RWPE2 (cell line): ENCODE measurements at regions not wholly inside any gene's neighbourhood (a gene's known extent, or its start where the extent isn't known, plus 50 kb on each side); places are given as distances from the start of the nearest gene placed in this dataset.

Experiments used
- ATAC-seq: fragments of 200-7000 bp; cut with Tn5 transposase; 3 replicates; pipeline ENCODE4 v1.9.1; 2021; ENCODE audit warnings: low read depth
- DNase-seq: peaks from one replicate; pipeline ENCODE4 v3.0.0-alpha.2; 2020; ENCODE audit warnings: low spot score
- H3K27ac ChIP-seq: fragments of 450-650 bp; 2 replicates; pipeline ENCODE4 v1.5.1; 2017; ENCODE audit warnings: mild to moderate bottlenecking; ENCODE audit not compliant: poor library complexity, severe bottlenecking
- H3K27me3 ChIP-seq: fragments of 250-450 bp; sonication (Bioruptor Pico); 2 replicates; pipeline ENCODE4 v1.5.1; 2021; ENCODE audit warnings: mild to moderate bottlenecking, moderate library complexity; ENCODE audit not compliant: insufficient read depth, poor library complexity, severe bottlenecking
- H3K36me3 ChIP-seq: fragments of 250-450 bp; sonication (Bioruptor Pico); 2 replicates; pipeline ENCODE4 v1.5.1; 2020; ENCODE audit warnings: low read depth, mild to moderate bottlenecking, moderate library complexity
- H3K4me1 ChIP-seq: fragments of 250-450 bp; sonication (Bioruptor Pico); 2 replicates; pipeline ENCODE4 v1.5.1; 2021; ENCODE audit warnings: mild to moderate bottlenecking, moderate library complexity; ENCODE audit not compliant: insufficient read depth, poor library complexity, severe bottlenecking
- H3K4me3 ChIP-seq: fragments of 250-450 bp; sonication (Bioruptor Pico); 2 replicates; pipeline ENCODE4 v1.5.1; 2021; ENCODE audit warnings: mild to moderate bottlenecking, moderate library complexity; ENCODE audit not compliant: severe bottlenecking
- H3K9me3 ChIP-seq: fragments of 250-450 bp; sonication (Bioruptor Pico); 2 replicates; pipeline ENCODE4 v1.5.1; 2021; ENCODE audit warnings: mild to moderate bottlenecking, moderate library complexity; ENCODE audit not compliant: severe bottlenecking
- TF ChIP-seq, protein P1 (sequence below): fragments of 450-650 bp; IDR thresholded peaks from one replicate; pipeline ENCODE4 v1.5.1; 2017; ENCODE audit warnings: mild to moderate bottlenecking, moderate library complexity; ENCODE audit not compliant: poor library complexity, severe bottlenecking

DNA sequence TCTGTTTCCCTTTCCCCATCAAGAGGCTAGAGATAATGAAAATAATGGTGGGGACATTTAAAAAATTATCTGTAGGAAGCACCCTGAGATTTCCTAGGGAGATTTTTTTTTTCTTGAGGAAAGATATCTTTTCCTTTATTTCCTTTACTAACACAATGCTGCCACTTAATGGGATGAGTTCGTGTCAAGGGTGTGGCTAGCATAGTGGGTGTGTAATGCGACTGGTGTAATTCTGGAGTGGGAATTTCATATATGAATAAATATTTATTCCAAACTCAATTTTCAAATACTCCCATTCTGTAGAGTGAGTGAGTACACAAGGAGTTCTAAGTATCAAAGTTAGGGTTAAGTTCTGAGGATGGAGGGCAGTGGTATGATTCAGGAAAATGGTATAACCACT is 66.1 kb upstream of the GALNT15 start:
- TF ChIP-seq, protein P1, sequence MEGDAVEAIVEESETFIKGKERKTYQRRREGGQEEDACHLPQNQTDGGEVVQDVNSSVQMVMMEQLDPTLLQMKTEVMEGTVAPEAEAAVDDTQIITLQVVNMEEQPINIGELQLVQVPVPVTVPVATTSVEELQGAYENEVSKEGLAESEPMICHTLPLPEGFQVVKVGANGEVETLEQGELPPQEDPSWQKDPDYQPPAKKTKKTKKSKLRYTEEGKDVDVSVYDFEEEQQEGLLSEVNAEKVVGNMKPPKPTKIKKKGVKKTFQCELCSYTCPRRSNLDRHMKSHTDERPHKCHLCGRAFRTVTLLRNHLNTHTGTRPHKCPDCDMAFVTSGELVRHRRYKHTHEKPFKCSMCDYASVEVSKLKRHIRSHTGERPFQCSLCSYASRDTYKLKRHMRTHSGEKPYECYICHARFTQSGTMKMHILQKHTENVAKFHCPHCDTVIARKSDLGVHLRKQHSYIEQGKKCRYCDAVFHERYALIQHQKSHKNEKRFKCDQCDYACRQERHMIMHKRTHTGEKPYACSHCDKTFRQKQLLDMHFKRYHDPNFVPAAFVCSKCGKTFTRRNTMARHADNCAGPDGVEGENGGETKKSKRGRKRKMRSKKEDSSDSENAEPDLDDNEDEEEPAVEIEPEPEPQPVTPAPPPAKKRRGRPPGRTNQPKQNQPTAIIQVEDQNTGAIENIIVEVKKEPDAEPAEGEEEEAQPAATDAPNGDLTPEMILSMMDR = no peak
- H3K27ac ChIP-seq = no peak overlapping the region
- ATAC-seq (no peak), DNase-seq (no peak)
- no peak overlapping the region for H3K4me3 ChIP-seq
- H3K36me3 ChIP-seq = no peaks in the 10 kb centered on the region
- H3K4me1 ChIP-seq = peaks cover 2% of the 10 kb centered on the region
- no peaks in the 10 kb centered on the region for H3K27me3 ChIP-seq
- no peaks in the 10 kb centered on the region for H3K9me3 ChIP-seq

DNA sequence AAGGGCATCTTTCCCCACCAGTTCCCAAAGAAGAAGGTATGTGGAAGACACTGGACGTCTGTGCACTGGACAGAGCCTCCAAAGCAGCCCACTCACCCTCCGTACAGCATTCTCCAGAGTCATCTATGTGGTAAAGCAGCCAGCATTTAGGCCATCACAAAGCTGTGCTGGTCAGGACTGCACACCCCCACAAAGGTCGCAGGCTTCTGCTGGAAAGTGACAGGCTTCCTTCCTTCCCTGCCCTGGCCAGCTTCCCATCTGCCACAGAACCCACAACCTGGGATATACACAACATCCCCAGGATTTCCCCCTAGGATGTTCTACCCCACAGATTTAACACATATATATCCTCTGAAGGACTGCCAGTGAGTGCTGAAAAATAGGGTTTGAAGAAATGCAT is 64.6 kb upstream of the GALNT15 start:
- peaks cover 7% of the 10 kb centered on the region for H3K4me1 ChIP-seq
- DNase-seq = no peak
- ATAC-seq = no peak
- no peaks in the 10 kb centered on the region for H3K36me3 ChIP-seq
- H3K9me3 ChIP-seq = no peaks in the 10 kb centered on the region
- TF ChIP-seq, protein P1 = no peak
- H3K27me3 ChIP-seq = no peaks in the 10 kb centered on the region
- H3K27ac ChIP-seq = no peak overlapping the region
- no peak overlapping the region for H3K4me3 ChIP-seq

DNA sequence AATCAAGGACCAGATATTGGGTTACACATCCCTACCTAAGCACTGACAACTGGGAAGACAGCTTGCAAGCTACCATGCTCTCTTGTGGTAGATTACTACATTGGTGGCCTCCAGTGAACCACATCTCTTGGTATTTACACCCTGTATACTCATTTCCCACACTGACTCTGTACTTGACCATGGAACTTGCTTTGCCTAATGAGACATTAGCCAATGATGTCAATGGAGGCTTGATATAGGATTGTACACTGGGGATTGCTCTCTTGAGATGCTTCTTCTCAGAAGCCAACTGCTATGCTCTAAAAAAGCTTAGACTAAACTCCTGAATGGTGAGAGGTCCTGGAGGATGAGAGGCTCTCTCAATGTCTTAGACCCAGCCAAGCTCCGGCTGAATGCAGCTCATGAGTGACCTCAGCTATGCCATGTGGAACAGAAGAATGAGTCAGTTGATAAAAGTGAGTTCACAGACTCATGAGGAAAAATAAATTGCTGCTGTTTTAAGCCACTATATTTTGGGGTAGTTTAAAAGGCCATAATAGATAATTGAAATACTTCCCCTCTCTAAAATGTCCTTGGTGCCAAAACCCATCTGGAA is 61.5 kb upstream of the GALNT15 start:
- TF ChIP-seq, protein P1 = no peak
- DNase-seq (no peak), ATAC-seq (no peak)
- H3K9me3 ChIP-seq = no peaks in the 10 kb centered on the region
- H3K36me3 ChIP-seq = no peaks in the 10 kb centered on the region
- H3K4me3 ChIP-seq = no peak overlapping the region
- peaks cover 7% of the 10 kb centered on the region for H3K4me1 ChIP-seq
- no peaks in the 10 kb centered on the region for H3K27me3 ChIP-seq
- H3K27ac ChIP-seq = no peak overlapping the region

DNA sequence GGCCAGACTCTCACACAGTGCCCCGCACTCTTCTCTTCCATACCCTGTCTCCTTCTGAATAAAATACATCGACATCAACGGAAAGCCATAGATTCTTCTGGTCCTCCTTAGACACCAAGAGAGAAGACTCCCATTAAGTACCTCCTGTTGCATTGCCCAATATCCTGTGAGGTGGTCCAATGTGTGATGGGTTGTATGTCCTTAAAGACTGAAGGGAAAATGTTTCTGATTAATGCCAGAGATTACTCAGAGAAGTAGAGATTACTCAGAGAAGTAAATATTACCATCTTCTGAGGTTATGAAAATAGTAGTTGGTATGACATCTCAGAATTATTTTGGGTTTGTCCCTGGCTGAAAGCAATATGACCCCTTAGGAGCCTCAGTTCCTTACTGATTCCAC is 60.8 kb upstream of the GALNT15 start:
- no peaks in the 10 kb centered on the region for H3K9me3 ChIP-seq
- H3K36me3 ChIP-seq = no peaks in the 10 kb centered on the region
- no peak overlapping the region for H3K4me3 ChIP-seq
- TF ChIP-seq, protein P1 = no peak
- peaks cover 7% of the 10 kb centered on the region for H3K4me1 ChIP-seq
- no peak overlapping the region for H3K27ac ChIP-seq
- no peak for DNase-seq
- peak; percentile 62 for ATAC-seq
- H3K27me3 ChIP-seq = no peaks in the 10 kb centered on the region

DNA sequence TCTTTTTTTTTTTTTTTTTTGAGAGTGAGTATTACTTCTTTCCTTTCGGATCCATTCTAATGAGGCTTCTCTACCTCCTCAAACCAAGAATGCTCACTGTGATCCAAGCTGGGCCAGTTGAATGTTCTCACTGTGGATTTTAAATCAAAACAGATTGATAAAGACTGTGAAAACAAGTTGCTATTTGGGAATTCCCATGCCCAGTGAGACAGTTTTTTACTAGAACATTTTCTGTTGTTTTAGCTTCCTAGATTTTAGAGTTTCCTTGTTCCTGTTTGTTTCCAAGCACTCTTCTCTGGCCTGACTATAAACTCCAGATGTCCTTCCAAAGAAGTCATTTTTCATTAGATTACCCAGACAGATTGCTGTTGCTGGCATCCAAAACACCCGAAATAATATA is 60.1 kb upstream of the GALNT15 start:
- TF ChIP-seq, protein P1 = no peak
- Histone ChIP-seq H3K27me3 (no peaks in the 10 kb centered on the region), H3K36me3 (no peaks in the 10 kb centered on the region), H3K4me3 (no peak overlapping the region), H3K9me3 (no peaks in the 10 kb centered on the region), H3K4me1 (peaks cover 7% of the 10 kb centered on the region), H3K27ac (no peak overlapping the region)
- ATAC-seq (no peak), DNase-seq (no peak)
